Heart left ventricle (tissue), 13 donors: ENCODE measurements at regions not wholly inside any gene's neighbourhood (a gene's known extent, or its start where the extent isn't known, plus 50 kb on each side); places are given as distances from the start of the nearest gene placed in this dataset.

ENCODE experiments used
- POLR2A ChIP-seq, 2 donors: fragments of 450-650 bp; IDR thresholded peaks; one replicate each; pipeline ENCODE4 v1.6.1; 2017; ENCODE audit warnings: antibody characterized with exemption in 2 of 2, mild to moderate bottlenecking in 2 of 2, moderate library complexity in 2 of 2
- TF ChIP-seq, protein P1 (sequence below), 12 donors: fragments of 200-600 bp; sonication (generic) in 4 of 12; IDR thresholded peaks; one replicate each; pipeline versions ENCODE4 v1.5.0 to v1.8.0; 2018 to 2022; ENCODE audit warnings: antibody characterized with exemption in 12 of 12, mild to moderate bottlenecking in 5 of 12
- donor health status: ischemic (EF 13 %, LVEDD 7.1; RV severe dilation, severe dysfunction).
- donor health status: DM: no; HTN: yes; CAD: no.
- donor health status: DM: no; HTN: no; CAD: no.
- donor health status: ischemic (EF 25% LVEDD 6.9; RV normal size, moderate dysfunction).
- donor health status: ischemic (EF 25% LVEDD 5.7; RV mildly dilated, moderate dysfunction).
- donor health status: ischemic (EF 35%, LVEDD 5.7; RV mildly dilated, moderate dysfunction).
- donor health status: nonischemic (EF 11% LVEDD 7.7; RV severe dilation, severe dysfunction).
- donor health status: DM: yes; HTN: yes; CAD: no.
- donor health status: PGD.
- donor health status: ischemic (EF 29% LVEDD 5.4; RV normal size, mild dysfunction).
- donor health status: nonischemic (EF 23%, LVEDD 6.1; RV moderate dilation, normal function).

DNA sequence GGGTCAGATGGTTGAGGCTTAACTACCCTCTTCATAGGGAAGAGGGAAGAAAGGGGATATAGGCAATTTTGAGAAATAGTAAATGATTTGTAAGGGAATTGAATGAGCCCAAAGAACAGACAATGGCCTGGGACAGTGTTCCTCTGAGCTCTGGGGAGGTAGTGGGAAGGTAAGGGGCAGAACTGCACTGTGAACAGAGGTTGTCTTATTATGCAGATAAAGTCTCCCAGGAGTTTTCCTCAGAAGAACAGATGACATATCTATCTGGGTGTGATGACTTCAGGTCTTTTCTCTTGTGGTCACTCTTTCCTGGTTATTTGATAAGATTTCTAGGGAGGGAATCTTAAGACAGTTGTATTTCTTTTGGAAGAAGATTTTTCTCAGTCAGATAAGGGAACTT is 296.1 kb downstream of the ZEB1 start:
- TF ChIP-seq, protein P1, sequence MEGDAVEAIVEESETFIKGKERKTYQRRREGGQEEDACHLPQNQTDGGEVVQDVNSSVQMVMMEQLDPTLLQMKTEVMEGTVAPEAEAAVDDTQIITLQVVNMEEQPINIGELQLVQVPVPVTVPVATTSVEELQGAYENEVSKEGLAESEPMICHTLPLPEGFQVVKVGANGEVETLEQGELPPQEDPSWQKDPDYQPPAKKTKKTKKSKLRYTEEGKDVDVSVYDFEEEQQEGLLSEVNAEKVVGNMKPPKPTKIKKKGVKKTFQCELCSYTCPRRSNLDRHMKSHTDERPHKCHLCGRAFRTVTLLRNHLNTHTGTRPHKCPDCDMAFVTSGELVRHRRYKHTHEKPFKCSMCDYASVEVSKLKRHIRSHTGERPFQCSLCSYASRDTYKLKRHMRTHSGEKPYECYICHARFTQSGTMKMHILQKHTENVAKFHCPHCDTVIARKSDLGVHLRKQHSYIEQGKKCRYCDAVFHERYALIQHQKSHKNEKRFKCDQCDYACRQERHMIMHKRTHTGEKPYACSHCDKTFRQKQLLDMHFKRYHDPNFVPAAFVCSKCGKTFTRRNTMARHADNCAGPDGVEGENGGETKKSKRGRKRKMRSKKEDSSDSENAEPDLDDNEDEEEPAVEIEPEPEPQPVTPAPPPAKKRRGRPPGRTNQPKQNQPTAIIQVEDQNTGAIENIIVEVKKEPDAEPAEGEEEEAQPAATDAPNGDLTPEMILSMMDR (IDR thresholded peaks at IDR 0.05) = no peak
- no peak for TF ChIP-seq POLR2A (IDR thresholded peaks at IDR 0.05)
